T47D (cell line): ENCODE measurements at regions not wholly inside any gene's neighbourhood (a gene's known extent, or its start where the extent isn't known, plus 50 kb on each side); places are given as distances from the start of the nearest gene placed in this dataset.
A peak's percentile ranks its signal among the peaks of the same experiment; 100 is the strongest.

Source experiments
- DNase-seq, 2 experiments: peaks; one replicate each; pipeline versions ENCODE4 v3.0.0 to v3.0.0-alpha.2; 2011 to 2012; ENCODE audit warnings: low read depth in 1 of 2, low spot score in 1 of 2
- JUND ChIP-seq: IDR thresholded peaks from 2 replicates; pipeline ENCODE4 v1.6.1; 2012; ENCODE audit warnings: low read depth
- in situ Hi-C: cut with HindIII; loops from 2 replicates; pipeline ENCODE4 v1.10.0; 2016; ENCODE audit warnings: low sequenced_read_pairs, low pct_unique_long_range_greater_than_20kb

GRCh38 chr10:21090609-21091082, 193.5 kb upstream of the NEBL start:
- in situ Hi-C loops, result no loop called here
- no peak for DNase-seq
- TF ChIP-seq JUND, result no peak

- DNase-seq, result no peak
- no peak for TF ChIP-seq JUND
- in situ Hi-C loops, result no loop called here
Measured at GRCh38 chr10:21087476-21087875, 190.4 kb upstream of the NEBL start.

- no peak for TF ChIP-seq JUND
- in situ Hi-C loops, result no loop called here
- DNase-seq, result no peak
Measured at GRCh38 chr10:21084700-21085099, 187.6 kb upstream of the NEBL start.

- peak in 1 of 2 experiments; percentile 35 for DNase-seq
- in situ Hi-C loops, result no loop called here
- no peak for TF ChIP-seq JUND
Measured at GRCh38 chr10:21083861-21084260, 186.8 kb upstream of the NEBL start.

GRCh38 chr10:21082206-21082605, 185.1 kb upstream of the NEBL start:
- in situ Hi-C loops, result no loop called here
- TF ChIP-seq JUND, result no peak
- no peak for DNase-seq

GRCh38 chr10:21080261-21080660, 183.2 kb upstream of the NEBL start:
- TF ChIP-seq JUND, result no peak
- in situ Hi-C loops, result no loop called here
- no peak for DNase-seq

- TF ChIP-seq JUND, result no peak
- no peak for DNase-seq
- in situ Hi-C loops, result no loop called here
Measured at GRCh38 chr10:21079330-21079658, 182.2 kb upstream of the NEBL start.

GRCh38 chr10:21078410-21079329, 181.6 kb upstream of the NEBL start:
- in situ Hi-C loops, result no loop called here
- TF ChIP-seq JUND, result no peak
- DNase-seq, result peak; percentile 2 to 74

- TF ChIP-seq JUND, result no peak
- no peak for DNase-seq
- in situ Hi-C loops, result no loop called here
Measured at GRCh38 chr10:21077681-21078080, 180.6 kb upstream of the NEBL start.

GRCh38 chr10:21076381-21076780, 179.3 kb upstream of the NEBL start:
- in situ Hi-C loops, result no loop called here
- no peak for DNase-seq
- no peak for TF ChIP-seq JUND

GRCh38 chr10:21075880-21076279, 178.8 kb upstream of the NEBL start:
- DNase-seq, result no peak
- in situ Hi-C loops, result no loop called here
- TF ChIP-seq JUND, result no peak

GRCh38 chr10:21071001-21071673, 174.0 kb upstream of the NEBL start:
- in situ Hi-C loops, result no loop called here
- no peak for DNase-seq
- no peak for TF ChIP-seq JUND
